GM12878 (cell line): ENCODE measurements at regions not wholly inside any gene's neighbourhood (a gene's known extent, or its start where the extent isn't known, plus 50 kb on each side); places are given as distances from the start of the nearest gene placed in this dataset.

Experiments used
- ATAC-seq: fragments of 200-7000 bp; cut with Tn5 transposase; 3 replicates; pipeline ENCODE4 v1.9.1; 2020; ENCODE audit warnings: mild to moderate bottlenecking, moderate library complexity
- BruUV-seq: library from RNA; stranded (reverse); fragments of 400-500 nt; replicated peaks from 2 replicates; lab custom pipeline; 2021; lab: Mats Ljungman, UMichigan
- CTCF ChIA-PET: fragments of 300-600 bp; sonication (Branson Sonifier 250); formaldehyde crosslinking; extraction: SDS; loops from one replicate; lab custom pipeline; 2021; ENCODE audit warnings: inconsistent platforms; lab: Yijun Ruan, JAX
- POLR2A ChIA-PET: fragments of 350-600 bp; formaldehyde crosslinking; extraction: SDS; loops from one replicate; lab custom pipeline; 2021; ENCODE audit warnings: inconsistent platforms; lab: Charles Lee
- RAD21 ChIA-PET: fragments of 300-600 bp; sonication (Branson Sonifier 250); formaldehyde crosslinking; loops from one replicate; lab custom pipeline; 2023; ENCODE audit warnings: antibody characterized with exemption; ENCODE audit not compliant: unreplicated experiment; lab: Charles Lee
- SMC1A ChIA-PET: fragments of 300-600 bp; sonication (Branson Sonifier 250); formaldehyde crosslinking; loops from one replicate; lab custom pipeline; 2023; ENCODE audit not compliant: unreplicated experiment, uncharacterized antibody; lab: Charles Lee
- DNase-seq: peaks from one replicate; pipeline ENCODE4 v3.0.0-alpha.2; 2011; ENCODE audit warnings: low read depth, low spot score
- FAIRE-seq: peaks from 3 replicates; lab custom pipeline; 2011; peaks lifted over from hg19 to GRCh38; lab: Jason Lieb, UNC
- H2AFZ ChIP-seq: 2 replicates; pipeline ENCODE4 v1.6.0; 2011; ENCODE audit warnings: low read depth, low read length, control low read depth; ENCODE audit not compliant: control insufficient read depth
- H3K27ac ChIP-seq: 2 replicates; pipeline ENCODE4 v1.5.1; 2011; ENCODE audit warnings: control low read depth; ENCODE audit not compliant: control insufficient read depth, insufficient read depth
- H3K27me3 ChIP-seq, 2 experiments: replicated peaks in 1 of 2; 2 replicates each; pipeline versions ENCODE4 v1.6.0 to v1.6.1; 2011; ENCODE audit warnings: low read length in 1 of 2; ENCODE audit not compliant: control insufficient read depth in 2 of 2, insufficient read depth in 2 of 2
- H3K36me3 ChIP-seq, 2 experiments: 2 replicates each; pipeline ENCODE4 v1.5.1; 2011; ENCODE audit warnings: low read length in 1 of 2; ENCODE audit not compliant: control insufficient read depth in 2 of 2, insufficient read depth in 2 of 2
- H3K4me1 ChIP-seq: 2 replicates; pipeline ENCODE4 v1.6.1; 2011; ENCODE audit warnings: mild to moderate bottlenecking, low read length, moderate library complexity, mixed read lengths; ENCODE audit not compliant: control insufficient read depth, insufficient read depth
- H3K4me2 ChIP-seq: 2 replicates; pipeline ENCODE4 v1.6.0; 2011; ENCODE audit warnings: control low read depth; ENCODE audit not compliant: control insufficient read depth, insufficient read depth
- H3K4me3 ChIP-seq: fragments of 200-600 bp; sonication (generic); 2 replicates; pipeline ENCODE4 v1.5.1; 2016
- H3K79me2 ChIP-seq: 2 replicates; pipeline ENCODE4 v1.6.0; 2011; ENCODE audit warnings: low read length; ENCODE audit not compliant: control insufficient read depth, insufficient read depth
- H3K9ac ChIP-seq: 2 replicates; pipeline ENCODE4 v1.8.0; 2011; ENCODE audit warnings: low read length, control low read depth, mixed read lengths; ENCODE audit not compliant: control insufficient read depth, insufficient read depth
- H3K9me3 ChIP-seq: replicated peaks from 3 replicates; pipeline ENCODE4 v1.5.1; 2011; ENCODE audit warnings: mild to moderate bottlenecking, low read length; ENCODE audit not compliant: control insufficient read depth, insufficient read depth
- H4K20me1 ChIP-seq: 2 replicates; pipeline ENCODE4 v1.6.0; 2011; ENCODE audit not compliant: control insufficient read depth, insufficient read depth
- CBX5 ChIP-seq: sonication (generic); IDR thresholded peaks from 2 replicates; pipeline ENCODE4 v1.6.1; 2016; ENCODE audit warnings: low read depth, moderate library complexity, mild to moderate bottlenecking, inconsistent platforms
- CEBPB ChIP-seq, 2 experiments: fragments of 150-350 bp in 1 of 2; IDR thresholded peaks; 2 replicates each; pipeline ENCODE4 v1.6.1; 2012 to 2014; ENCODE audit warnings: low read depth in 2 of 2, low read length in 2 of 2, borderline replicate concordance in 1 of 2, inconsistent platforms in 1 of 2
- FOS ChIP-seq: IDR thresholded peaks from 3 replicates; pipeline ENCODE4 v1.6.1; 2011; ENCODE audit warnings: borderline replicate concordance; ENCODE audit not compliant: insufficient read length; ENCODE audit errors: extremely low read depth
- HDAC2 ChIP-seq: fragments of 200-600 bp; sonication (generic); IDR thresholded peaks from 2 replicates; pipeline ENCODE4 v1.6.1; 2017
- KAT2A ChIP-seq: conservative IDR thresholded peaks from 2 replicates; pipeline ENCODE4 v1.6.1; 2011; ENCODE audit warnings: low read depth, low read length; ENCODE audit not compliant: control insufficient read depth
- MEF2B ChIP-seq: fragments of 450-650 bp; IDR thresholded peaks from 2 replicates; pipeline ENCODE4 v1.6.1; 2018; ENCODE audit warnings: mild to moderate bottlenecking, moderate library complexity; ENCODE audit not compliant: partially characterized antibody, poor library complexity, severe bottlenecking
- NFYA ChIP-seq: IDR thresholded peaks from 2 replicates; pipeline ENCODE4 v1.6.1; 2011; ENCODE audit warnings: low read depth, mild to moderate bottlenecking, low read length, improper control_type of control experiment, borderline replicate concordance
- POLR2A ChIP-seq: IDR thresholded peaks from 2 replicates; pipeline ENCODE4 v1.6.1; 2011; ENCODE audit warnings: low read depth, mild to moderate bottlenecking, low read length
- POLR2AphosphoS5 ChIP-seq: IDR thresholded peaks from 2 replicates; pipeline ENCODE4 v1.6.1; 2011; ENCODE audit warnings: mild to moderate bottlenecking, low read length, inconsistent platforms
- SMC3 ChIP-seq: IDR thresholded peaks from 2 replicates; pipeline ENCODE4 v1.6.1; 2011; ENCODE audit warnings: low read length, improper control_type of control experiment, borderline replicate concordance
- SP1 ChIP-seq: IDR thresholded peaks from one replicate; pipeline ENCODE4 v1.6.1; 2011; ENCODE audit warnings: low read depth, low read length
- WGBS: methylation state at CpG from one replicate; pipeline ENCODE4 v1.1.6; 2016; ENCODE audit warnings: low lambda C conversion rate; ENCODE audit not compliant: insufficient replicate concordance, insufficient coverage; ENCODE audit errors: missing lambda C conversion rate; 5-methylcytosine and 5-hydroxymethylcytosine counted together
- in situ Hi-C: fragments of 300-500 bp; cut with MboI; formaldehyde crosslinking; loops from 9 replicates; pipeline ENCODE4 v1.14.3; 2018; ENCODE audit warnings: mixed read lengths
- intact Hi-C: fragments of 100-400 bp; cut with micrococcal nuclease; formaldehyde crosslinking; loops from one replicate; pipeline ENCODE4 v1.14.2; 2022; ENCODE audit not compliant: unreplicated experiment
- TF ChIP-seq, protein P1 (sequence below): fragments of 450-650 bp; IDR thresholded peaks from 2 replicates; pipeline ENCODE4 v1.6.1; 2017; ENCODE audit warnings: mild to moderate bottlenecking, low read depth, inconsistent platforms; ENCODE audit not compliant: poor library complexity, severe bottlenecking
- TF ChIP-seq, protein P2 (sequence below): IDR thresholded peaks from 2 replicates; pipeline ENCODE4 v1.6.1; 2011; ENCODE audit warnings: mild to moderate bottlenecking, low read depth, low read length, moderate library complexity; ENCODE audit not compliant: insufficient replicate concordance
- TF ChIP-seq, protein P3 (sequence below): fragments of 450-650 bp; IDR thresholded peaks from 2 replicates; pipeline ENCODE4 v1.6.1; 2016; ENCODE audit warnings: mild to moderate bottlenecking, moderate library complexity, borderline replicate concordance
- TF ChIP-seq, protein P4 (sequence below): IDR thresholded peaks from 2 replicates; pipeline ENCODE4 v1.6.1; 2011; ENCODE audit warnings: low read depth, mild to moderate bottlenecking, low read length, moderate library complexity, borderline replicate concordance; ENCODE audit errors: extremely low read depth

DNA sequence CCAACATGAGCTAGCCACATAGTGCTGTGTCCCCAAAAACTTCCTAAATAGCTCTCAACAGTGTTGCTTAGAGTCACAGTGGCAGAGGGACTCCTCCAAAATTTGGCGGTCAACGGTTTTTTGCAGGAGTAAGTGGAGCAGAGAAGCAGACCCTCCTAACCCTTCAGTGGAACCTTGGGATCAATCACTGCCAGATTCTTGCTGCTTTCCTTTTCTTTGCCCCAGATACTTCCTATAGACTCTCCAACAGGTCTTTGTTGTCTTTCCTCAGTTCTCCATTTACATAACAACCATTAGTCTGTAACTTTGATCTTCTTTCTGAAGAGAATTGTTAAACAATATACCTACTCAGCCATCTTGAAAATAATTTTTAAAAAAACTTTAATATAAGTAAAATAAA lies 556.1 kb downstream of the BRINP3 start:
- ChIA-PET RAD21 (no interaction called here), CTCF (no interaction called here)
- TF ChIP-seq KAT2A (no peak), SMC3 (no peak), MEF2B (no peak), SP1 (no peak), HDAC2 (no peak), POLR2A (no peak), NFYA (no peak), POLR2AphosphoS5 (no peak), CBX5 (no peak), CEBPB (IDR thresholded peaks at IDR 0.05; ENCODE audit: borderline replicate concordance in 1 of 2, low read depth in 2 of 2, low read length in 2 of 2) (no peak), FOS (no peak)
- TF ChIP-seq, protein P1, sequence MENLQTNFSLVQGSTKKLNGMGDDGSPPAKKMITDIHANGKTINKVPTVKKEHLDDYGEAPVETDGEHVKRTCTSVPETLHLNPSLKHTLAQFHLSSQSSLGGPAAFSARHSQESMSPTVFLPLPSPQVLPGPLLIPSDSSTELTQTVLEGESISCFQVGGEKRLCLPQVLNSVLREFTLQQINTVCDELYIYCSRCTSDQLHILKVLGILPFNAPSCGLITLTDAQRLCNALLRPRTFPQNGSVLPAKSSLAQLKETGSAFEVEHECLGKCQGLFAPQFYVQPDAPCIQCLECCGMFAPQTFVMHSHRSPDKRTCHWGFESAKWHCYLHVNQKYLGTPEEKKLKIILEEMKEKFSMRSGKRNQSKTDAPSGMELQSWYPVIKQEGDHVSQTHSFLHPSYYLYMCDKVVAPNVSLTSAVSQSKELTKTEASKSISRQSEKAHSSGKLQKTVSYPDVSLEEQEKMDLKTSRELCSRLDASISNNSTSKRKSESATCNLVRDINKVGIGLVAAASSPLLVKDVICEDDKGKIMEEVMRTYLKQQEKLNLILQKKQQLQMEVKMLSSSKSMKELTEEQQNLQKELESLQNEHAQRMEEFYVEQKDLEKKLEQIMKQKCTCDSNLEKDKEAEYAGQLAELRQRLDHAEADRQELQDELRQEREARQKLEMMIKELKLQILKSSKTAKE = no peak
- TF ChIP-seq, protein P2, sequence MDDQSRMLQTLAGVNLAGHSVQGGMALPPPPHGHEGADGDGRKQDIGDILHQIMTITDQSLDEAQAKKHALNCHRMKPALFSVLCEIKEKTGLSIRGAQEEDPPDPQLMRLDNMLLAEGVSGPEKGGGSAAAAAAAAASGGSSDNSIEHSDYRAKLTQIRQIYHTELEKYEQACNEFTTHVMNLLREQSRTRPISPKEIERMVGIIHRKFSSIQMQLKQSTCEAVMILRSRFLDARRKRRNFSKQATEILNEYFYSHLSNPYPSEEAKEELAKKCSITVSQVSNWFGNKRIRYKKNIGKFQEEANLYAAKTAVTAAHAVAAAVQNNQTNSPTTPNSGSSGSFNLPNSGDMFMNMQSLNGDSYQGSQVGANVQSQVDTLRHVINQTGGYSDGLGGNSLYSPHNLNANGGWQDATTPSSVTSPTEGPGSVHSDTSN = no peak
- TF ChIP-seq, protein P3, sequence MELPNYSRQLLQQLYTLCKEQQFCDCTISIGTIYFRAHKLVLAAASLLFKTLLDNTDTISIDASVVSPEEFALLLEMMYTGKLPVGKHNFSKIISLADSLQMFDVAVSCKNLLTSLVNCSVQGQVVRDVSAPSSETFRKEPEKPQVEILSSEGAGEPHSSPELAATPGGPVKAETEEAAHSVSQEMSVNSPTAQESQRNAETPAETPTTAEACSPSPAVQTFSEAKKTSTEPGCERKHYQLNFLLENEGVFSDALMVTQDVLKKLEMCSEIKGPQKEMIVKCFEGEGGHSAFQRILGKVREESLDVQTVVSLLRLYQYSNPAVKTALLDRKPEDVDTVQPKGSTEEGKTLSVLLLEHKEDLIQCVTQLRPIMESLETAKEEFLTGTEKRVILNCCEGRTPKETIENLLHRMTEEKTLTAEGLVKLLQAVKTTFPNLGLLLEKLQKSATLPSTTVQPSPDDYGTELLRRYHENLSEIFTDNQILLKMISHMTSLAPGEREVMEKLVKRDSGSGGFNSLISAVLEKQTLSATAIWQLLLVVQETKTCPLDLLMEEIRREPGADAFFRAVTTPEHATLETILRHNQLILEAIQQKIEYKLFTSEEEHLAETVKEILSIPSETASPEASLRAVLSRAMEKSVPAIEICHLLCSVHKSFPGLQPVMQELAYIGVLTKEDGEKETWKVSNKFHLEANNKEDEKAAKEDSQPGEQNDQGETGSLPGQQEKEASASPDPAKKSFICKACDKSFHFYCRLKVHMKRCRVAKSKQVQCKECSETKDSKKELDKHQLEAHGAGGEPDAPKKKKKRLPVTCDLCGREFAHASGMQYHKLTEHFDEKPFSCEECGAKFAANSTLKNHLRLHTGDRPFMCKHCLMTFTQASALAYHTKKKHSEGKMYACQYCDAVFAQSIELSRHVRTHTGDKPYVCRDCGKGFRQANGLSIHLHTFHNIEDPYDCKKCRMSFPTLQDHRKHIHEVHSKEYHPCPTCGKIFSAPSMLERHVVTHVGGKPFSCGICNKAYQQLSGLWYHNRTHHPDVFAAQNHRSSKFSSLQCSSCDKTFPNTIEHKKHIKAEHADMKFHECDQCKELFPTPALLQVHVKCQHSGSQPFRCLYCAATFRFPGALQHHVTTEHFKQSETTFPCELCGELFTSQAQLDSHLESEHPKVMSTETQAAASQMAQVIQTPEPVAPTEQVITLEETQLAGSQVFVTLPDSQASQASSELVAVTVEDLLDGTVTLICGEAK = no peak
- TF ChIP-seq, protein P4, sequence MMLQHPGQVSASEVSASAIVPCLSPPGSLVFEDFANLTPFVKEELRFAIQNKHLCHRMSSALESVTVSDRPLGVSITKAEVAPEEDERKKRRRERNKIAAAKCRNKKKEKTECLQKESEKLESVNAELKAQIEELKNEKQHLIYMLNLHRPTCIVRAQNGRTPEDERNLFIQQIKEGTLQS = no peak

More for the DNA sequence above, 556.1 kb downstream of the BRINP3 start:
- ChIA-PET SMC1A (no interaction called here), POLR2A (no interaction called here)
- FAIRE-seq (no peak), ATAC-seq (no peak), DNase-seq (no peak)
- Histone ChIP-seq H3K4me2 (no peak overlapping the region), H3K79me2 (no peaks in the 10 kb centered on the region), H3K9ac (no peak overlapping the region), H3K4me3 (no peak overlapping the region), H3K36me3 (no peaks in the 10 kb centered on the region), H3K9me3 (no peaks in the 10 kb centered on the region), H3K4me1 (no peaks in the 10 kb centered on the region), H3K27ac (no peak overlapping the region), H4K20me1 (no peaks in the 10 kb centered on the region), H2AFZ (no peak overlapping the region), H3K27me3 (no peaks in the 10 kb centered on the region)
- WGBS = 73% methylated on average over 2 of the region's 2 CpGs
- intact Hi-C loops (no loop called here), in situ Hi-C loops (no loop called here)
- no TSS peak for BruUV-seq
